ENCODE measurements at regions not wholly inside any gene's neighbourhood (a gene's known extent, or its start where the extent isn't known, plus 50 kb on each side); places are given as distances from the start of the nearest gene placed in this dataset.

DNA sequence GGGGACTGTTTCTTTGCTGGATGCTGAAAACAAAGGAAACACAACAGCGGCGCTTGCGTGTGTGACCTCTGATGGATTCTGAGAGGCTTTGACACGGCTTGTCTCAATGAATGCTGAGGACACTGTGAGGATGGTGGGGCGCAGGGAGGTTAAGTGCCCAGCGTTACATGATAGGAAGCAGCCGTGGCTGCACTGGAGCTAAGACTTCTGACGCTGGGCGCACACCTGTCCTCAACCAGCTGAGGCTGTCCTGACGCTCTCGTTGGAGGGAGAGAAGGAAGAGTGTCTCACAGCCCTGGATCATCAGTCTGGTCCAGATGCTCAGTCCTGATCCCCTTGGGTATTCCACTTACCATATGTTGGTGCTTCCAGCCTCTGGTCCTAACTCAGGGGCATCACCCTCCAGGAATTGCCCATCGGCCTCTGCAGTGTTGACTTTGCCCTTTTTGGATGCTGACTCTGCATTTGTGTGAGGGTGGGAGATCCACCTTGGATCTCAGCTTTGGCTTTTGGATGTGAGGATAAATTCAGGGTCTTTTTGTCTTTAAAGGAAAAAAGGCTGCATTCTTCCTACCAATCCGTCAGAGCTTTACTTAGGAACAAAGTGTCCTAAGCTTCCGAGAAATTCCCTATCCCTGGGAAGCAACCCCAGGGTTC is 125.2 kb downstream of the ZNF664 start:
- H3K27me3 ChIP-seq (ENCODE audit: control insufficient read depth, insufficient read depth, low read length) = peaks cover 3% of the 10 kb centered on the region
- H3K36me3 ChIP-seq (ENCODE audit: control insufficient read depth, insufficient read depth, low read length) = no peaks in the 10 kb centered on the region
- no peak overlapping the region for H3K4me3 ChIP-seq (ENCODE audit: low read length)
- no peak overlapping the region for H3K9ac ChIP-seq (ENCODE audit: low read length)
- H3K4me1 ChIP-seq (ENCODE audit: control insufficient read depth, insufficient read depth, low read length) = peaks cover 16% of the 10 kb centered on the region
- no peaks in the 10 kb centered on the region for H3K9me3 ChIP-seq (ENCODE audit: control insufficient read depth, low read length)

DNA sequence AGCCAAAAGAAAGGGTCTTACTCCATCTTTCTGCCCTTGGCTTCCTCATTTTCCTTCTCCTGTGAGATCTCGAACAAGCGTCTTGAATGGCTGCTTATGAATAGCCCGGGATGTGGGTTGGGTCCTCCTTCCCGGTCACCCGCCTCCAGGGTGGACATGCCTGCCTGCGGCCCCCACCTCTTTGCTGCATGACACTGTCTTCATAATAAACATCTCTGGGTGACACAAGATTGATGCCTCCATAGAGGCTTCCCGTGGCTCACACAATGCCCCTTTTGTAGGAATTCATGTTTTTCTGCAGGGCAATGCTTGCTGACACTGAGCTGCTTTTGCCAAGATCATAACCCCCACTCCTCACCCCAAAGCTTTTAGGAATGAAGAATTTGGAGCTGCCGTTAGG is 125.9 kb downstream of the ZNF664 start:
- H3K4me3 ChIP-seq (ENCODE audit: low read length) = no peak overlapping the region
- peaks cover 3% of the 10 kb centered on the region for H3K27me3 ChIP-seq (ENCODE audit: control insufficient read depth, insufficient read depth, low read length)
- H3K9ac ChIP-seq (ENCODE audit: low read length) = no peak overlapping the region
- H3K36me3 ChIP-seq (ENCODE audit: control insufficient read depth, insufficient read depth, low read length) = no peaks in the 10 kb centered on the region
- H3K9me3 ChIP-seq (ENCODE audit: control insufficient read depth, low read length) = no peaks in the 10 kb centered on the region
- peaks cover 14% of the 10 kb centered on the region for H3K4me1 ChIP-seq (ENCODE audit: control insufficient read depth, insufficient read depth, low read length)

DNA sequence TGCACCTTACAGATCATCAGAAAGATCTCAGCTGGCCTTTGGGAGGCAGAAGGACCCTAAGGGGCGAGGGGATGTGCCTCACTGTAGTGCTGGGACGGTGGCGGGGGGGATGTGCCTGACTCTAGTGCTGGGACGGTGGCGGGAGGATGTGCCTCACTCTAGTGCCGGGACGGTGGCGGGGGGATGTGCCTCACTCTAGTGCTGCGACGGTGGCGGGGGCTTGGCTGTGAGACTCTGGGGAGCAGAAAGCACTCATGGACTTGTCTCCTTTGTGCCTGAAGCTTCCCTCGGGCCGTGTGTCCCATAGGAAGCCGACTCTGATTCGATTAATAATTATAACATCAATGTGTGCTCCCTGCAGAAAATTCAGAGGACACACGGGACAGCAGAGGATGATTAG is 126.6 kb downstream of the ZNF664 start:
- H3K36me3 ChIP-seq (ENCODE audit: control insufficient read depth, insufficient read depth, low read length) = no peaks in the 10 kb centered on the region
- peaks cover 3% of the 10 kb centered on the region for H3K27me3 ChIP-seq (ENCODE audit: control insufficient read depth, insufficient read depth, low read length)
- H3K9me3 ChIP-seq (ENCODE audit: control insufficient read depth, low read length) = no peaks in the 10 kb centered on the region

DNA sequence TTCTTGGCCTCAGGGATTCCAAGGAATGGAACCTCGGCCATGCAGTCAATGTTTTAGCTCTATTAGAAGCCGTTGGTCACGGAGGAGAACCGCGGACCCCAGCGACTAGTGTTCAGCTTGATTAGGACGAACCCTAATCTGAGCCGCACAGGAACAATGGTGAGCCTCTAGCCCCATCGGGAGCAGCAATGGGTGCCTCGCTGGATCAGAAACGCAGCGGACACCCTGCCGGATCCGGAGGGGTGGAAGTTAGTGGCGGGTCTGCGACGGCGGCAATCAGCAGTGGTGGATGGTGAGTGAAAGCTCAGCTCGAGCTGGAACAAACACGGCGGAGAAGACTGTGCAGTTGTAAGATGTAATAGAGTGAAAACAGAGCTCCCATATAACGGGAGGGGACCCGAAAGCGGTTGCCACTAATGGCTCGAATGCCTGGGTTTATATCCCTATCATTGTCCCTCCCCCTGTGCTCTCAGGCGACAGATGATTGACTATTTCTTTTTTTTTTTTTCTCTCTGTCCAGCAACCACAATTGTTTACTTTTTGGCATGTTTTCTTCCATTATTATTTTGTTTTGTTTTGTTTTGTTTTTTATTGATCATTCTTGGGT is 127.7 kb downstream of the ZNF664 start:
- H3K27me3 ChIP-seq (ENCODE audit: control insufficient read depth, insufficient read depth, low read length) = peaks cover 3% of the 10 kb centered on the region
- no peaks in the 10 kb centered on the region for H3K9me3 ChIP-seq (ENCODE audit: control insufficient read depth, low read length)
- H3K9ac ChIP-seq (ENCODE audit: low read length) = no peak overlapping the region
- no peaks in the 10 kb centered on the region for H3K36me3 ChIP-seq (ENCODE audit: control insufficient read depth, insufficient read depth, low read length)
- H3K4me1 ChIP-seq (ENCODE audit: control insufficient read depth, insufficient read depth, low read length) = no peaks in the 10 kb centered on the region
- H3K4me3 ChIP-seq (ENCODE audit: low read length) = no peak overlapping the region

More for the DNA sequence above, 126.6 kb downstream of the ZNF664 start:
- no peak overlapping the region for H3K9ac ChIP-seq (ENCODE audit: low read length)
- peaks cover 7% of the 10 kb centered on the region for H3K4me1 ChIP-seq (ENCODE audit: control insufficient read depth, insufficient read depth, low read length)
- no peak overlapping the region for H3K4me3 ChIP-seq (ENCODE audit: low read length)

DNA sequence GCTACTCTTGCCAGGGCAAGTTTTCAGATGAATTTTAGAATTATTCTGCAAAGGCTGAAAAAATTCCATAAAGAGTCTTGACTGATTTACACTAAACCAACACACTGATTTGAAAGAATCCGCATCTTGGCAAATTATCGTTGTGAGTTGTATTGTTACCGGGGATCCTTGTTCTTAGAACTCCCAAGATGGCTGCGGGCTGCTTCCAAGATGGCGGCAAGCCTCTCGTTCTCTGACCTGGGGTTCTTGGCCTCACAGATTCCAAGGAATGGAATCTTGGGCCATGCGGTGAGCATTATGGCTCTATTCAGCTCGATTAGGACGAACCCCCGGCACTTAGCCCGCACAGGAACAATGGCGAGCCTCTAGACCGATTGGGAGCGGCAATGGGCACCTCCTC is 132.5 kb downstream of the ZNF664 start:
- Histone ChIP-seq H3K27me3 (ENCODE audit: control insufficient read depth, insufficient read depth, low read length) (no peaks in the 10 kb centered on the region), H3K9ac (ENCODE audit: low read length) (no peak overlapping the region)

DNA sequence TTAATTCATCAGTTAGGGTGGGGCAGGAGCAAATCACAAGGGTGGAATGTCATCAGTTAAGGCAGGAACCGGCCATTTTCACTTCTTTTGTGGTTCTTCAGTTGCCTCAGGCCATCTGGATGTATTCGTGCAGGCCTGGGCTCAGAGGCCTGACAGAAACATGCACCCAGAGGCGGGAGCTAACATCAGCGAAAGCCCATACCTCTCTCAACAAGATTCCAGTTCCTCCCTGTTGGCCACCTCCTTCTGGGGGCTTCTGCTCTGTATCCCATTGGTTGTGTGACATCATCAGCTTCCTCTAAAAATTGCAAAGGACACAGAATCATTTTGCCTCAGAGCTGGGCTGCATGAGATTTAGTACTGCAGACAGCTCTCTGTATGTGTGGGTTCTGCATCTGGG is 134.3 kb downstream of the ZNF664 start:
- H3K9me3 ChIP-seq (ENCODE audit: control insufficient read depth, low read length) = no peaks in the 10 kb centered on the region
- no peak overlapping the region for H3K9ac ChIP-seq (ENCODE audit: low read length)
- H3K4me1 ChIP-seq (ENCODE audit: control insufficient read depth, insufficient read depth, low read length) = peaks cover 4% of the 10 kb centered on the region
- no peaks in the 10 kb centered on the region for H3K36me3 ChIP-seq (ENCODE audit: control insufficient read depth, insufficient read depth, low read length)
- H3K4me3 ChIP-seq (ENCODE audit: low read length) = no peak overlapping the region
- H3K27me3 ChIP-seq (ENCODE audit: control insufficient read depth, insufficient read depth, low read length) = no peaks in the 10 kb centered on the region

More for the DNA sequence above, 132.5 kb downstream of the ZNF664 start:
- peaks cover 4% of the 10 kb centered on the region for H3K4me1 ChIP-seq (ENCODE audit: control insufficient read depth, insufficient read depth, low read length)
- H3K4me3 ChIP-seq (ENCODE audit: low read length) = no peak overlapping the region
- H3K36me3 ChIP-seq (ENCODE audit: control insufficient read depth, insufficient read depth, low read length) = no peaks in the 10 kb centered on the region
- H3K9me3 ChIP-seq (ENCODE audit: control insufficient read depth, low read length) = no peaks in the 10 kb centered on the region

DNA sequence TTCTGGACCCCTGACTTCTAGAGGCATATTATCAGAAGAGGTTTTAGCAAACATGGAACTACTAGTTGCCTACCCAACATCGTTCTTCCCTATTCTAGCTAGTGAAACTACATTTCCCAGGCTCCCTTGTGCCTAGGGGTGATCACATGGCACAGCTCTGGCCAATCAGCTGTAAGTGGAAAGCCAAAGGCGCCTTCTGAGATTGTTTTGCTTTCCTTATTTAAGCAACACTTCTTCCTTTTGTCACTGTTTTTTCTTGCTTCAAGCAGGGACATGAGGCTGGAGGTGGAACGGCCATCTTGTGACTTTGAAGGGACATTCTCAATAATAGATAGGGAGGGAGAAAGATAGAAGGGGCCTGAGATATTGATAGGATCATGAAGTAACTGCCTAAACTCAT is 136.7 kb downstream of the ZNF664 start:
- Histone ChIP-seq H3K4me3 (ENCODE audit: low read length) (no peak overlapping the region), H3K27me3 (ENCODE audit: control insufficient read depth, insufficient read depth, low read length) (no peaks in the 10 kb centered on the region), H3K9me3 (ENCODE audit: control insufficient read depth, low read length) (no peaks in the 10 kb centered on the region), H3K36me3 (ENCODE audit: control insufficient read depth, insufficient read depth, low read length) (no peaks in the 10 kb centered on the region), H3K9ac (ENCODE audit: low read length) (no peak overlapping the region), H3K4me1 (ENCODE audit: control insufficient read depth, insufficient read depth, low read length) (peaks cover 4% of the 10 kb centered on the region)

DNA sequence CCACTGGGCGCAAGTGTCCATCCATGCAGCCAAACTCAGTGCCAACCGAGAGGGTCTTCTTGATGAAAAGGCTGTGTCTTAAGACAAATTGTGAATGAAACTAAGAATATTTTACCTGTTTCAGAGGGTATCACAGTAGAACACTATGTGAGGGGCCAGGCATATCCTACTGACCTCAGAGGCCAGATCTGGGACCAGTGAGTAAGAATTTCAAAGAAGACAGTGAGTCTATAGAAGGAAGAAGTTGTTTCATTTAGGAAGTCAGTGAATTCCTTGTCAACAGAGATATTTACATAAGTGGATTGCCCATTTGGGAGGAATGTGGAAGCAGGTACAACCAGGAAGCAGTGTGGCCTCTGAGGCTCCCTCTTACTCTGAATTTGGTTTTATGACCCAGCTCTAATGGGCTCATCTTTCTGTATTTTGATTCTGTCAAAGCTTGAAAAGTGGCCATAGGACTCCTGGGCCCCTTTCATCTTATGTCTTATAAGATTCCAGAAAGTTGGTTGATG is 137.4 kb downstream of the ZNF664 start:
- H3K4me3 ChIP-seq (ENCODE audit: low read length) = no peak overlapping the region
- H3K36me3 ChIP-seq (ENCODE audit: control insufficient read depth, insufficient read depth, low read length) = no peaks in the 10 kb centered on the region
- H3K4me1 ChIP-seq (ENCODE audit: control insufficient read depth, insufficient read depth, low read length) = peaks cover 4% of the 10 kb centered on the region
- no peaks in the 10 kb centered on the region for H3K27me3 ChIP-seq (ENCODE audit: control insufficient read depth, insufficient read depth, low read length)
- no peak overlapping the region for H3K9ac ChIP-seq (ENCODE audit: low read length)
- H3K9me3 ChIP-seq (ENCODE audit: control insufficient read depth, low read length) = no peaks in the 10 kb centered on the region

DNA sequence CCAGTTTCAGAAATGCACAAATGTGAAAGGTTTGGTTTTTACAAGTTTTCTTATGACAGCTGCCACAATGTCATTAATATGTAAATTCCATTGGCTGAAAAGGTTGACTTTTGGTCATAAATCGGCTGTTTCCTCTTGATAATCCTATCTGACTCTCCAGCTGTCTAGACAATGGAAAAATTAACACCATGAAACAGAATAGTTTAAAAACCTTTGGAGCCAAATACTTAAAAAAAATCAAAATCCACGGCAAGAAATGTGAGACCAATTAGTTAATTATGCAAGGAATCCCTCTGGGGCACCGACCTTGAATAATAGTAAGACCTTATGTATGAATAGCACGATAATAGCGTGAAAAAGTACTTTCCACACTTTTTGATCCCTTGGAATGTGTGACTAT is 138.0 kb downstream of the ZNF664 start:
- H3K4me1 ChIP-seq (ENCODE audit: control insufficient read depth, insufficient read depth, low read length) = peaks cover 4% of the 10 kb centered on the region

DNA sequence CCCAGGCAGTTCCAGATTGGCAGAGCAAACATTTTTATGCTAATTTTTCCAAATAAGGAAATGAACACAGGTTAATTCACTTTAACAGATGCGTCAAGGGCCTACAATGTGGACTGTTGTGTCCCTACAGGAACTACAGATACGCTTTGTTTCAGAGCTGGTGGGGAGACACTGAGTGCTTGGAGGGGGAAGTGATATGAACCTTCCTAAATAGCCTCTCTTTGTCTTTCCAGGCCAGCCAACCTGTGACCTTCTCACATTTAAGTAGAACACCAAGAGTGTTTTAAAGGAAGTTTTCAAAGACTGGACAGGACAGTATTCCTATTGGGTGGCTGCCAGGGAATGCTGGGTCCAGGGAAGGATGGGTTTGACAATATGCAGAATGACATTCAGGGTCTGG is 141.3 kb downstream of the ZNF664 start:
- Histone ChIP-seq H3K36me3 (ENCODE audit: control insufficient read depth, insufficient read depth, low read length) (no peaks in the 10 kb centered on the region), H3K4me1 (ENCODE audit: control insufficient read depth, insufficient read depth, low read length) (peaks cover 4% of the 10 kb centered on the region), H3K9ac (ENCODE audit: low read length) (no peak overlapping the region)

More for the DNA sequence above, 138.0 kb downstream of the ZNF664 start:
- no peaks in the 10 kb centered on the region for H3K9me3 ChIP-seq (ENCODE audit: control insufficient read depth, low read length)
- H3K36me3 ChIP-seq (ENCODE audit: control insufficient read depth, insufficient read depth, low read length) = no peaks in the 10 kb centered on the region
- no peaks in the 10 kb centered on the region for H3K27me3 ChIP-seq (ENCODE audit: control insufficient read depth, insufficient read depth, low read length)
- H3K9ac ChIP-seq (ENCODE audit: low read length) = no peak overlapping the region
- no peak overlapping the region for H3K4me3 ChIP-seq (ENCODE audit: low read length)

DNA sequence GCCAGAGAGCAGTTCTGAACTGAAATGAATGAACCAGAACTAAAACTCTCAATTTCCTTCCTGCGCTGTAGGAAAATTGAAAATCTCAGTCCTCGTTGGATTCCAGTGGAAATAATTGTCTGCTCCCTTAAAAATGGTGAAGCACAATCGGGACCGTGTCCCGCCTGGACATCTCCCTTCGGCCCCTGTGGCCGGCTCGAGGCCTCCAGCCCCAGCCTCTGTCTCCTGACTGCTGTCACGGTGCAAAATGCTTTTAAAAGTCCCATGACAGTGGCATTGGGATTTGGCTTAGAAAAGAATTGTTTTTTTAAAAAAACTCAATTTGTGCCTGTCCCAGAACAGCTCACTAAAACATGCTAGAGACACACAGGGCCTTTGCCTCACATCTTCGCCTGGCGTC is 142.5 kb downstream of the ZNF664 start:
- no peak overlapping the region for H3K9ac ChIP-seq (ENCODE audit: low read length)
- H3K4me3 ChIP-seq (ENCODE audit: low read length) = no peak overlapping the region
- H3K4me1 ChIP-seq (ENCODE audit: control insufficient read depth, insufficient read depth, low read length) = peaks cover under 1% of the 10 kb centered on the region
- H3K36me3 ChIP-seq (ENCODE audit: control insufficient read depth, insufficient read depth, low read length) = no peaks in the 10 kb centered on the region
- no peaks in the 10 kb centered on the region for H3K27me3 ChIP-seq (ENCODE audit: control insufficient read depth, insufficient read depth, low read length)
- H3K9me3 ChIP-seq (ENCODE audit: control insufficient read depth, low read length) = no peaks in the 10 kb centered on the region

More for the DNA sequence above, 141.3 kb downstream of the ZNF664 start:
- Histone ChIP-seq H3K9me3 (ENCODE audit: control insufficient read depth, low read length) (no peaks in the 10 kb centered on the region), H3K4me3 (ENCODE audit: low read length) (no peak overlapping the region), H3K27me3 (ENCODE audit: control insufficient read depth, insufficient read depth, low read length) (no peaks in the 10 kb centered on the region)

DNA sequence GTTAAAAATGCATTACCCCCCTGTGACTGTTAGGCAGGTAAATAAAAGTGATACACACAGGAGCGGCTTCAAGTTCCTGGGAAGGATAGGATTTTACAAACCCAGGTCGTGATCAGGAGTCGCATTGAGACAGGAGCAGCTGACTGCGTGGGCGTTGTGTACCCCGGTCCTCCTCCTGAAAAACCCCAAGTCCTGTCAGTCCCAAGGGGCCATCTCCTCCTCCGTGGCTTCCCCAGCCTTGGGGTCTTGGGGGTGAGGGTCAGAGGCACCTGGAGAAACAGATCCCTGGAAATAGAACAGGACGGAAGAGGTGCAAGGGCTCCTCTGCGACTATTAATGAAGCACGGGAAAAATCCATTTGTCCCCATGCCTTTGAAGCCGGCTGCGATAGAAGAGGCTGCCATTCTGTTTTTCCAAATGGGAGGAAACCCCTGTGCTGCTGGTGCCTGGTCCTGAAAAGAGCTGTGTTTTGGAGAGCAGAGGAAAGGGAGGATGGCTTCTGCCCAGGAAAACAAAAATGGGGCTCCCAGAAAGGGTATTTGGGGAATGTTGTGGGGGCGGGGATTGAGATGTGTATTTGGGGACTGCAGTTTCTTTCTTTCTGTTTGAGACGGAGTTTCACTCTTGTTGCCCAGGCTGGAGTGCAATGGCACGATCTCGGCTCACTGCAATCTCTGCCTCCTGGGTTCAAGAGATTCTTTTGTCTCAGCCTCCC is 143.1 kb downstream of the ZNF664 start:
- Histone ChIP-seq H3K36me3 (ENCODE audit: control insufficient read depth, insufficient read depth, low read length) (no peaks in the 10 kb centered on the region), H3K9ac (ENCODE audit: low read length) (no peak overlapping the region), H3K9me3 (ENCODE audit: control insufficient read depth, low read length) (no peaks in the 10 kb centered on the region), H3K4me1 (ENCODE audit: control insufficient read depth, insufficient read depth, low read length) (no peaks in the 10 kb centered on the region), H3K4me3 (ENCODE audit: low read length) (no peak overlapping the region), H3K27me3 (ENCODE audit: control insufficient read depth, insufficient read depth, low read length) (no peaks in the 10 kb centered on the region)

Data from mucosa of stomach (tissue), 1 donor.